ENCODE measurements at regions not wholly inside any gene's neighbourhood (a gene's known extent, or its start where the extent isn't known, plus 50 kb on each side); places are given as distances from the start of the nearest gene placed in this dataset.

DNA sequence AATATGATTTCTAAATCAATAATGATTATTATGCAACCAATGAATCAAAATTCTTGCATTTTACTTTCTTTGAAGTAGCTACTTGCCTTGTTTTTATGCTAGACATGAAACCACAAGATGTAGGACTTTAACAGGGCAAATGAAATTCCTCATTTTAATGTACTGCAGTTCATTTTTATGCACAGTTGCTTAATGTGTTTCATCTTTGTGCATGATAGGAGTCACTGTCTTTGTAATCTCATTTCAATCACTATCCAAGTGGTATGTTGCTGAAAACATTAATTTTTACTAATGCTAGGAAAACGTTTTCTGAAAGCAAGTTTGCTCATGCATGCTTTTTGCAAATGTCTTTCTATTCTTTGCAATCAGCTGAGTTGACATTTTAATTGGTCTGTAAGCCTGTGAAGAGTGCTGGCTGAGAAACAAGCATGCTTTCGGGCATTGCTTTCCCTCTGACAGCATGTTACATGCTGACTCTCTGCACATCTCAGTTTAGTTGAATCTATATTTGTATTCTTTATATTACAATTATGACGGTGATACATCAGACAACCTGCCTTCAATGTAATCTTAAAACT lies 535.0 kb upstream of the CDH18 start:
- no peak for DNase-seq

GRCh38 chr5:20515606-20516005 lies 527.6 kb upstream of the CDH18 start:
- no peak for DNase-seq

GRCh38 chr5:20514145-20514544 lies 526.1 kb upstream of the CDH18 start:
- DNase-seq, result no peak

- DNase-seq, result no peak
These were observed 512.5 kb upstream of the CDH18 start for GRCh38 chr5:20500546-20500945.

DNA sequence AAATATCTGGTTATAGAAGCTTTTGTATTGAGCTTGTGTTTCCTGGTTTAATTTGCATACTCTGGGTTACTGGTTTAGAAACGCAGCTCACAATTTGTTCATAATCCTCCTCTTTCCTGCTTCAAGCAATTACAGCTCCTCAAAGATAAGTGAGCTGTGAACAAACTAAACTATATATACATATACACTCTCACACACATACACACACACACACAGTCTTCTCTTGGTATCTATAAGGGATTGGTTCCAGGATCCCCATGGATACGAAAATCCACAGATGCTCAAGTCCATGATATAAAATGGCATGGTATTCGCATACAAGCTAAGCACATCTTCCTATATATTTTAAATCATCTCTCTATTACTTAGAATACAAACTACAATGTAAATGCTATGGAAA lies 510.9 kb upstream of the CDH18 start:
- no peak for DNase-seq

- DNase-seq, result no peak
These were observed 510.1 kb upstream of the CDH18 start for GRCh38 chr5:20498102-20498501.

GRCh38 chr5:20497356-20497755 lies 509.4 kb upstream of the CDH18 start:
- DNase-seq, result no peak

DNA sequence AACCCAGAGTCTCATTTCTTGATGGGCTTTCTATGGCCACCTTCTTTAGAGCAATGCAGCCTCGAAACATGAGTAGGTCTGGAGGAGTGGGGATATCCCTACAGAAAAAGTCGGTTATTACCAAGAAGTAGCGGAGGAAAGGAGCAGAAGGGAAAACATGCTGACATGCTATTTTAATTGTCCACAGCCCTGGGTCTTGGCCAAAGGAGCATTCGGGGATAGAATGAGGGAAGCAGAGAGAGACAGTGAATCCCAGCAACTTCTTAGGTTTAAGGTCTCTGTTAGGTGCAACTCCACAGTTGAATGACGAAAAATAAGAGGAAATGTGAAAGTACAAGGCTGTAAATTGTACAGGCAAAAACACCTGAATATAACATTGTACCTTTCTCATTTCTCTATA lies 506.7 kb upstream of the CDH18 start:
- no peak for DNase-seq

- no peak for DNase-seq
These were observed 498.8 kb upstream of the CDH18 start for GRCh38 chr5:20486826-20487225.

DNA sequence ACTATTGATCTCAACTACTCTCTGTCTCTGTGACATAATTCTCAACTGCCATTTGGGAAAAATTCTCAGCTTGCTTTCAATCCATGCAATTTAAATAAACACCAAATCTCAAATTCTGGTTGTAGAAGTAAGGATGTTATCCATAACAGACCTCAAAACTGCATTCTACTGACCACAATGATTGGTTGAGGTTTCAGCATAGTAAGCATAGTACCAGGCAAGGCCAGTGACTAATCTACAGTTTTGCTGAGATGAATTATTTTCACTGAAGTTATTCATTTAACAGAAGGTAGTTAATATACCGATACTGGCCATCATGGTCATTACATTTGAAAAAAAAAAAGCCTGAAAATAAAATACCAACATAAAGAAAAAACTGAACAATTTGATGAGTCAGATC lies 488.0 kb upstream of the CDH18 start:
- DNase-seq, result no peak

DNA sequence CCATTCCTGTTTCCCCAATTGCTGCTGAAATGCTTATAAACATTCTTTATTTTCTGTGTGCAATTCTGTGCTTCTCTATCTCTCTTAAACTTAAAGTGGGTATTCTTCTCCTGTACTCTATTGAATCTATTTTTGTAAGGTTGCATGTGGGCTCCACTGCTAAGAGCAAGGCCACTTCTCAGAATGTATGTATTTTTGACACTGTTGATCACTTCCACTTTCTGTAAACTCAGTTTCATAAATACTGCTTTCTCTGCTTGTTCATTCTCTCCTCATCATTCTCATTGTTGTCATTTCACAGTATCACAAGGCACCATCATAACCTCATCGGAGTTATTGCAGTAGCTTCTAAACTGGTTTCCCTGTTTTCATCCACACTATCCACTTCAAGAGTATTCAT lies 483.0 kb upstream of the CDH18 start:
- DNase-seq, result no peak

DNA sequence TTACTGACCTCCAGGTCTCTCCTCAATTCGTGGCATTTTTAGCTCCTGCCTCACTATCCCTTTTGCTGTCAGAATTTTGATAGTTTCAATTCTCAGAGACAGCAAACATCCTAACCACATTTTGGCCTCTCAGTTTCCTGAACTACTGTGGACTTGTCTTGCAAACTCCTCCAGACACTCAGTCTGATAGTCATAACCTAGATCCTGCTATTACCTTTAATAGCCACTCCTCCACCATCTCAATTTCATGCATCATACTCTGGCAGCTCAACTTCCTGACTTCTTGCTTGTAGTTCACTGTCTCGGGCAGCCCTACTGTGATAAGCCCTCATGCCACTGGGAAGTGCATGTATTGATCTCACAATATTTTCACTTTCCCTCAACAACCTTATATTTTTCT lies 481.8 kb upstream of the CDH18 start:
- no peak for DNase-seq

- DNase-seq, result no peak
These were observed 481.4 kb upstream of the CDH18 start for GRCh38 chr5:20469390-20469789.

DNA sequence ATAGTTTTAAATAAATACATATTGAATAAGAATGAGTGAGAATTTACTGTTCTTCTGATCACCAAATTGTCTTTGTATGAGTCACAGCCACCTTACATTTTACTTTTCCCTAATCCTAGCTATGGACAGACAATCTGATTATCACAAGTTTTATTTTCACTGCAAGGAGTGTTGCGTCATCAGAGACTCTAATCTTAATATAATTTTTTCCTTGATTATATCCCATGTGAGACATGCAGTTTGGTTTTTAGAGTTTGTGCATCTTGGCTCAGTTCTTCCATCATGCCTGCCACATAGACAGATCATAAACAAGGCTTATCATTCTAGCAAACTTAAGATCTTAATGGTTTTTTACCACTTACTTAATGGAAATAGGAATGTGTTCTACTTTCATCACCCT lies 478.5 kb upstream of the CDH18 start:
- DNase-seq, result no peak

- no peak for DNase-seq
These were observed 475.2 kb upstream of the CDH18 start for GRCh38 chr5:20463206-20463605.

DNA sequence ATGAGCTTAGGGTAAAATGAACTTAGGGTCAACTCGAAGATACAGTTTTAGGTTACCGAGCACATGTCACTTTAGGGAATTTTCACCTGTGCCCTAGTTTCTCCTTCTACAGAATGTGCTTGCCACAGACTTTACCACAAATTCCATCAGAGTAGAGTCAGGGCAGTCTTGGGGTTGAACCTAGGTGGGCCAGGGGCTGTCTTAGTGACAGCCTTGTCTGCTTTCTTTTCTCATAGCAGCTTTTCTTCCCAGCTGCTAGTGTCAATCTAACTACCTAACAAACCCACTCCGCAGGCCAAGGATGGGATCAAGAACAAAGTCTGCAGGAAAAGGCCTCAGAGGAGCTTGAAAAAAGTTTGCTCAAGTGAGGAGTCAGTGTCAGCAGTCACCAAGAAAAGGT lies 458.1 kb upstream of the CDH18 start:
- DNase-seq, result no peak

GRCh38 chr5:20445326-20445860 lies 457.4 kb upstream of the CDH18 start:
- DNase-seq, result no peak

DNA sequence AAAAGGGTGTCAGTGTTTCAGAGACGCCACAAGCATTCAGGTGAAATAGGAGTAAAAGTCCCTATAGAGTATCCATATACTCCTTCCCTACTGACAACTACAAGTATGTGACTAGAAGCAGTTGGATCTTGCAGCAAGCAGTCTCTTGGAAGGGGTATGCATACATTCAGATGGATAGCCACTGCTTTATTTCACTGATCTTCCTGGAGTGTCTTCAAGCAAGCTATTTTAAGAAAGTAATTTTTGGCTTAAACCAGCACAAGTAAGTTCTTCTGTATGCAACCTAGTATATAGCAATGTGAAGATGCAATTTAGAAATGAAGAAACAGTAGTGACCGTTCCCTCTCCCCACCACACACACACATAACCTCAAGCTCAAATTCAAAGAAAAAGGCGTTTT lies 446.8 kb upstream of the CDH18 start:
- no peak for DNase-seq

DNA sequence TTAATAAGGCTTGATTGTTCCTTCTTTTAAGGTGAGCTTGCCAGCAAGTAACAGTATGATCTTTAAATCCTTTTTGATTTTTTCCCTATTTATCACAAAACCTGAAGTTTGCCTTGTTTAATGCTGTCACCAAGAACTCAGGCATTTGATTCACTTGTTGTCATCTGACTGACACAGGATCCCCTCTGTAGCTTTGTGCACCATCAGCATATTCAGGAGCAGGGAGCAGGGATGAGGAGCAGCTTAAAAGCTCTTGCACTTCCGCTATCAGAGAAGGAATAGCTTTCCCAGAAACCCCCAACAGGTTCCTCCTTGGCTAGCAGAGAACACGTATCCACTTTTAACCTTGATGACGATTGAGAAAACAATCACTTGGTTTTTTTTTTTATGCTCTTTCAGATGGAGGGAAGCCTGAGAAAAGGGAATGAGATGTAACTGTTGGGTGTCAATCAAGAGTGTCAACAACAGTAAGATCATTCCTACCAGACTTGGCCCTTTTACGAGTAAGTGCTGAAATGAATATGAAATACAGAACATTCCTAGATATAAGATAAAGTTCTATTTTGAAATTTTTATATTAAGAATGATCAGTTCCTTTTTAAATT lies 433.1 kb upstream of the CDH18 start:
- no peak for DNase-seq
